HG02610 (cell line): ENCODE measurements at regions not wholly inside any gene's neighbourhood (a gene's known extent, or its start where the extent isn't known, plus 50 kb on each side); places are given as distances from the start of the nearest gene placed in this dataset.
"Not testable (repeated sequence)": the region's sequence is repeated elsewhere in the genome, so short reads cannot be mapped to it uniquely, and the experiment has no call there.

Experiments used
- ATAC-seq: cut with Tn5 transposase; IDR thresholded peaks from one replicate; pipeline ENCODE4 v1.9.1; 2021; ENCODE audit warnings: mild to moderate bottlenecking, moderate library complexity; ENCODE audit not compliant: unreplicated experiment

GRCh38 chr3:195635262-195635873 lies 51.6 kb upstream of the APOD start:
- not testable (repeated sequence) for ATAC-seq

GRCh38 chr3:195634426-195635261 lies 50.9 kb upstream of the APOD start:
- peak; percentile 94 for ATAC-seq
